Peyer's patch (tissue), 4 donors: ENCODE measurements at regions not wholly inside any gene's neighbourhood (a gene's known extent, or its start where the extent isn't known, plus 50 kb on each side); places are given as distances from the start of the nearest gene placed in this dataset.

ENCODE experiments used
- DNase-seq, 3 donors: peaks; one replicate each; pipeline ENCODE4 v3.0.0-alpha.2; 2017 to 2019
- H3K27ac ChIP-seq, 4 donors: fragments of 200-600 bp; sonication (generic); one replicate each; pipeline ENCODE4 v1.5.1; 2016 to 2019
- H3K27me3 ChIP-seq, 2 donors: fragments of 200-600 bp; sonication (generic); one replicate each; pipeline ENCODE4 v1.5.1; 2019
- H3K36me3 ChIP-seq, 3 donors: fragments of 200-600 bp; sonication (generic); one replicate each; pipeline ENCODE4 v1.5.1; 2016 to 2019
- H3K4me1 ChIP-seq, 4 donors: fragments of 200-600 bp; sonication (generic); one replicate each; pipeline ENCODE4 v1.5.1; 2016 to 2019
- H3K4me3 ChIP-seq, 4 donors: fragments of 200-600 bp; sonication (generic); 1 replicate in 3 of 4; 2 replicates in 1 of 4; pipeline ENCODE4 v1.5.1; 2016 to 2019; ENCODE audit warnings: mild to moderate bottlenecking in 1 of 4
- H3K9me3 ChIP-seq, 4 donors: fragments of 200-600 bp; sonication (generic); one replicate each; pipeline ENCODE4 v1.5.1; 2016 to 2019; ENCODE audit warnings: mild to moderate bottlenecking in 1 of 4
- CTCF ChIP-seq, 6 experiments: fragments of 450-650 bp in 4 of 6; fragments of 200-600 bp in 2 of 6; sonication (generic) in 1 of 6; IDR thresholded peaks; one replicate each; pipeline ENCODE4 v1.5.1; 2017 to 2019; ENCODE audit warnings: antibody characterized with exemption in 6 of 6, mild to moderate bottlenecking in 3 of 6, moderate library complexity in 1 of 6
- POLR2A ChIP-seq, 2 donors: fragments of 450-650 bp; IDR thresholded peaks; one replicate each; pipeline ENCODE4 v1.5.1; 2017; ENCODE audit warnings: antibody characterized with exemption in 2 of 2, mild to moderate bottlenecking in 2 of 2, moderate library complexity in 2 of 2

GRCh38 chr13:47126432-47126831, 229.6 kb upstream of the HTR2A start:
- no peaks in the 10 kb centered on the region for H3K4me1 ChIP-seq
- H3K9me3 ChIP-seq = no peaks in the 10 kb centered on the region
- H3K27me3 ChIP-seq = no peaks in the 10 kb centered on the region
- DNase-seq = no peak
- H3K4me3 ChIP-seq = no peak overlapping the region
- H3K36me3 ChIP-seq = no peaks in the 10 kb centered on the region
- no peak for TF ChIP-seq CTCF (IDR thresholded peaks at IDR 0.05)
- no peak overlapping the region for H3K27ac ChIP-seq

- Histone ChIP-seq H3K4me3 (no peak overlapping the region), H3K4me1 (no peaks in the 10 kb centered on the region), H3K27me3 (no peaks in the 10 kb centered on the region), H3K36me3 (no peaks in the 10 kb centered on the region), H3K27ac (no peak overlapping the region), H3K9me3 (no peaks in the 10 kb centered on the region)
- DNase-seq = no peak
- no peak for TF ChIP-seq CTCF (IDR thresholded peaks at IDR 0.05)
These were observed 224.4 kb upstream of the HTR2A start for GRCh38 chr13:47121092-47121763.

DNA sequence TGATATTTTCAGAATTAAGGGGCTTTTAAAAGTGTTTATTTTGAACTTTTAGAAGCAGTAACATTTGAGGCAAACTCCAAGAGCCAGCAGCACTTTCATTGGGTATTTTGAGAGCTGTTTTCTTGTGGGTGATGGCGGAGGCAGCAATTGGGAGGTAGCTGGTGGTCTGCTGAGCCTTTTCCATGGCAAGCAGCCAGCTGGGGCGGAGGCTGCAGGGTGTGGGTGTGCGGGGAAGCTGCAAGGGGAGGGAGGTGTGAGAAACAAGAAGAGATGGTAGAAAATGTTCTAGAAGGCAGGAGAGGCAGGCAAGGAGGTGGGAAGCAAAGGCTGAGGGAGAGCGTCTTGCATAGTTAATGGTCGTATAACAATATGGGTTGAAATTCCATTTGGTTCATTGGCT, 223.4 kb upstream of the HTR2A start:
- Histone ChIP-seq H3K4me1 (no peaks in the 10 kb centered on the region), H3K27ac (no peak overlapping the region), H3K27me3 (no peaks in the 10 kb centered on the region), H3K4me3 (no peak overlapping the region), H3K9me3 (no peaks in the 10 kb centered on the region), H3K36me3 (no peaks in the 10 kb centered on the region)
- TF ChIP-seq CTCF (IDR thresholded peaks at IDR 0.05) = no peak
- TF ChIP-seq POLR2A (IDR thresholded peaks at IDR 0.05) = no peak
- DNase-seq = no peak

DNA sequence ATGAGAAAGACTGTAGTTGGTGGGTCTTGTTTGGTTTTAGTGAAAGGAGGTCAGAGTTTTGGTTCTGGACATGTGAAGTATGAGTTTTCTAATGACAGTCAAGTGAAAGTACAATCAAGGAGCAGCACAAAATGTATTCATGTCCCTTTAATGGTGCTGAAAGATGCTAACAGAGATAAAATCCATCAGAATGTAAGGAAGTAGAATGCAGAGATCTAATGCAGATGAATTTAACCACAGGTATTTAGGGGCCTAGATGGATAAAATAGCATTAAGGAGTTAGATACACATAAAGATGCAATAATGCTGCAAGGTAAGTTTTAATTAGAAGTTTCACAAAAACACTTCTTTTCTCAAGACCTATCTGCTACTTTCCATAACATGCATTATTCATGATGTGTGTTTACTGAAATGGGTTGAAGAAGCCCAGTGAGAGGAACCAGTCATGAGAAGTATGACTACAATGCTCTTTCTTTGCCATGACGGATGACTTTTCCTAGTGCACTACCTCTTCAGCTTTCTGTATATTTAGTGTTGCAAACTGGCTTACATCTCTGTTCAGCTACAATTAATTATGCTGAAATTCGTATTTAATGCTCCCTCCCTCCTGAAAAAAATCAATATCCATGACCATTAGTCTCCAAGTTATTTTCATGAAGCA, 222.9 kb upstream of the HTR2A start:
- Histone ChIP-seq H3K4me3 (no peak overlapping the region), H3K27me3 (no peaks in the 10 kb centered on the region), H3K4me1 (no peaks in the 10 kb centered on the region), H3K36me3 (no peaks in the 10 kb centered on the region), H3K9me3 (no peaks in the 10 kb centered on the region), H3K27ac (no peak overlapping the region)
- DNase-seq = no peak
- no peak for TF ChIP-seq CTCF (IDR thresholded peaks at IDR 0.05)
- no peak for TF ChIP-seq POLR2A (IDR thresholded peaks at IDR 0.05)

DNA sequence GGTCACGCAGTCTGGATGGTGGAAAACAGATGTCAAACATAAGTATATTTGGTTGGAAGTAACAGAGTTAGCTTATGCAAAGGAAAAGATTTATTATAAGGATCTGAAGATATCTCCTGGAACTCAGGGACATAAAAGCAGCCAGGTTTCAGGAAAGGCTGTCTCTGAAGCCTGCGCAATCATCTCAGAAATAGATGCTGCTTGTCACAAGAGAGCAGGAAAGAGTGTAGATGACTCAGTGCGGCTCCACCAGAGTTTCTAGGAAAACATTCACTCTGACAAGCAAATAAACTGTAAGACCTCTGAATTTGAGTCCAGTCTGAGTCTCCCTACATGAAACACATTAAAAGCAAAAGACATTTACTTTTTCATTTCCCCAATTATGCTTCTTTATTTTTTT, 220.4 kb upstream of the HTR2A start:
- no peaks in the 10 kb centered on the region for H3K36me3 ChIP-seq
- no peak overlapping the region for H3K27ac ChIP-seq
- no peaks in the 10 kb centered on the region for H3K9me3 ChIP-seq
- no peaks in the 10 kb centered on the region for H3K27me3 ChIP-seq
- no peaks in the 10 kb centered on the region for H3K4me1 ChIP-seq
- no peak for DNase-seq
- H3K4me3 ChIP-seq = no peak overlapping the region
- TF ChIP-seq CTCF (IDR thresholded peaks at IDR 0.05) (no peak), POLR2A (IDR thresholded peaks at IDR 0.05) (no peak)
